Activated CD4-positive, alpha-beta T cell treated with anti-CD3 and anti-CD28 coated beads, Interleukin-2, amount 10 ng/mL, durations not matched to agents 24 days and 14 days (primary cell): ENCODE measurements at regions not wholly inside any gene's neighbourhood (a gene's known extent, or its start where the extent isn't known, plus 50 kb on each side); places are given as distances from the start of the nearest gene placed in this dataset.

ENCODE experiments used
- DNase-seq: peaks from one replicate; pipeline ENCODE4 v3.0.0; 2022
- H3K27ac Mint-ChIP-seq: one replicate; pipeline ENCODE4 v1.8.0; 2022; ENCODE audit warnings: mild to moderate bottlenecking, mixed read lengths
- H3K27me3 Mint-ChIP-seq: one replicate; pipeline ENCODE4 v1.8.0; 2022; ENCODE audit warnings: mixed read lengths
- H3K36me3 Mint-ChIP-seq: one replicate; pipeline ENCODE4 v1.8.0; 2022; ENCODE audit warnings: low read depth, mild to moderate bottlenecking, mixed read lengths
- H3K4me1 Mint-ChIP-seq: one replicate; pipeline ENCODE4 v1.8.0; 2021; ENCODE audit warnings: mixed read lengths
- H3K4me3 Mint-ChIP-seq: one replicate; pipeline ENCODE4 v1.8.0; 2022; ENCODE audit warnings: mild to moderate bottlenecking, moderate library complexity, mixed read lengths
- H3K9me3 Mint-ChIP-seq: one replicate; pipeline ENCODE4 v1.8.0; 2021; ENCODE audit warnings: mixed read lengths
- intact Hi-C: fragments of 100-400 bp; cut with micrococcal nuclease; formaldehyde crosslinking; loops from one replicate; pipeline ENCODE4 v1.15.1; 2023

DNA sequence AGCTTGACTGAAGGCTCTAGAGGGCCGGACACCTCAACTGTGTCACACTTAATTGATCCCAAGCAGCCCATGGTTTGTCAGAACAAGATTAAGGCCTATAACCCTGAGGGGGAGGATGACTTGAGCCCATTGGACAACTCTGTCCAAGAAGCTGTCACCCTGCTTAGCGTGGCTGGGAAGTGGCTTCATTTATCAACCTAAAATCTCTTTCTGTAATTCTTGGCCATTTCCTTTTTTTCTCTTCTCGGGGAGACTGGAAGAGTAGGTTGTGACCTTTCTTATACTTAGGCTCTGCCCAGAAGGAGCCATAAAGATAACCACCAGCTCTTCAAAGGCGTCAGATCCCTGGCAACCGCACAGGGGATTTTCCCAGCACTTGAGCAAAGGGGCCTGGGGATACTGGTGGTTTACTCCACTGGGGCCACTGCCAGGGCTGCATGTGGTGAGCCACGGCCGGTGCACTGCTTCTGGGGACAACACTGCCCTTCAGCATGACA is 265.5 kb downstream of the CYRIA start:
- intact Hi-C loops: no loop called here
- H3K27ac Mint-ChIP-seq: no peak overlapping the region
- H3K36me3 Mint-ChIP-seq: no peaks in the 10 kb centered on the region
- DNase-seq: no peak
- H3K4me1 Mint-ChIP-seq: no peaks in the 10 kb centered on the region
- H3K27me3 Mint-ChIP-seq: no peaks in the 10 kb centered on the region
- no peaks in the 10 kb centered on the region for H3K9me3 Mint-ChIP-seq
- H3K4me3 Mint-ChIP-seq: no peak overlapping the region

DNA sequence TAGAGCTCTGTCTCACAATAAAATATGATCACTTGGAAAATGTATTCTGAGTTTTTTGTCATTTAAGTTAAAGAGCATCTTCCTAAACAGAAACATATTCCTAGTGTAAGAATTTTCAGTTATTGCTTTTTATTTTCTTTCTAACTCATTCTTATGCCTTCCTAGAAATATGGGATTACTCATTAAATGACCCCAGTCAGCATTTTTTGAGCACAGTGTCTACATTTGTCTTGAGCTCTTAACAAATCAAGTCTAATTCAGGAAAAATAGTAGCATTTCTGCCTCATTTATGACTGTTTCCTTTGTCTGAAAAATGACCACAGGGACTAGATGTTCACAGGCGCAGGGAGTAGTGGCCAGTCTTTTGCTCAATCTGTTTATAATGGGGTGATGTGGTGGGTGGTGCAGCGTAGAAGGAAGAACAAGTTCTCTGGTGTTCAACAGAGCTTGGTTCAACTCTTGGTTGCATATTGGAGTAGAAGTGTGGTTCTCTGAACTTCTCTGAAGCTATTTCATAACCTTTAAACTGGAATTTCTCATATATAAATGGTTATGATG is 267.1 kb downstream of the CYRIA start:
- Mint-ChIP-seq H3K36me3 (no peaks in the 10 kb centered on the region), H3K27ac (no peak overlapping the region), H3K4me3 (no peak overlapping the region), H3K9me3 (no peaks in the 10 kb centered on the region), H3K27me3 (no peaks in the 10 kb centered on the region), H3K4me1 (no peaks in the 10 kb centered on the region)
- no peak for DNase-seq
- intact Hi-C loops: no loop called here

DNA sequence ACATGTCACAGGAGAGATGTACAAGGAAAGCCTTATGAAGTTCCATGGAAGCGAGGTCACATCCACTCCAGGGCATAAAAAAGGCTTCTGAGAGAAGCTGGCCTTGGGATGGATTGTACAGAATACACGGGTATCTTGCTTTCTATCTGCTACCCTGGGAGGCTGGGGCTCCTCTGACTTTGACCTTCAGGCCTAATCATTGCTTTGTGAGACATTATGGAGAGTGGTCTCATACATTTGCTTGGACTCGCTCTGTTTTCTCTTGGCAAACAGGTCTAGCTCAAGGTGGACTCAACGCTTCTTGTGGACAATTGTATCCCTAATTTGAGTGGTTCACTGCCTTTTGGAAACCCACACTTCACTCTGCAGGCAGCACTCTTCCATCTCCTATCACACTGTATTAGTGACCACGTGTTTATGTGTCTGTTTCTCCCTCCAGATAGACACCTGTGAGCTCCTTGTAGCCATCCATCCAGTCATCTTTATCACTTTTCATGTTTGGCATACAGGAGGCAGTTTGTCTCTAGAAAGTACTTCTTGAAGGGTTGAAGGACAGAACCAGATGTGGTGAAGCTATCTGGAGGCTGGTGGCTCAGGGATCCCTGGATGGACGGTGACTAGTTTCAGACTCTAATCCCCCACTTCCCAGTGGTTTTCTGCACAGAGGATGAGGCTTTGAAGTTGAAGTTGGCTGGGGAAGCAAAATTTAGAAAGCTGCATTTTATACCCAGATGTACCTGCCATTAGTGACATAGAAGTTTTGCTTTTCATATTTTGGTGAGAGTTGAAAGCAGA is 267.8 kb downstream of the CYRIA start:
- Mint-ChIP-seq H3K27ac (no peak overlapping the region), H3K4me3 (no peak overlapping the region), H3K4me1 (no peaks in the 10 kb centered on the region), H3K9me3 (no peaks in the 10 kb centered on the region), H3K36me3 (no peaks in the 10 kb centered on the region), H3K27me3 (no peaks in the 10 kb centered on the region)
- DNase-seq: no peak
- intact Hi-C loops: no loop called here

DNA sequence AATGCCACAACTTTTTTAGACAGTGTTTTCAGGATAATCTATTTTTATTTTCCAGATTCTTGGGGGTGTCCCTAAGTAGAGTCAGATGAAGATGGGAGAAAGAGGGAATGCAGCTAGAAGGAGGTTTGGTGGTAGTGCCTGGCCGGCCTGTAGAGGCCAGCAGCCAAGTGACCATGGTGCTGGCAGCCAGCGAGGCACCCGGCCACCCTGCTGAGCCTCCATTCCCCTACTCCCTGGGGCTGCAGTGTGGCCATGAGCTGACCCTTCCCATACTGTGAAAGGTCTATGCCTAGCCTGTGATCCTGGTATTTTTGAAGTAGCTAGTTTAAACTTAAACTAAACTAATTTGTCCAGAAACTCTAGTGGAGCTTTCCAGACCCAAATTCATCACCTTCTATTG is 268.6 kb downstream of the CYRIA start:
- H3K4me1 Mint-ChIP-seq: no peaks in the 10 kb centered on the region
- no peaks in the 10 kb centered on the region for H3K27me3 Mint-ChIP-seq
- no peaks in the 10 kb centered on the region for H3K36me3 Mint-ChIP-seq
- H3K9me3 Mint-ChIP-seq: no peaks in the 10 kb centered on the region
- no peak overlapping the region for H3K4me3 Mint-ChIP-seq
- H3K27ac Mint-ChIP-seq: no peak overlapping the region
- no peak for DNase-seq
- intact Hi-C loops: no loop called here

GRCh38 chr2:16396171-16396570 is 269.5 kb downstream of the CYRIA start:
- no peaks in the 10 kb centered on the region for H3K27me3 Mint-ChIP-seq

GRCh38 chr2:16395601-16396000 is 270.0 kb downstream of the CYRIA start:
- no peaks in the 10 kb centered on the region for H3K9me3 Mint-ChIP-seq
- H3K27ac Mint-ChIP-seq: no peak overlapping the region
- no peak overlapping the region for H3K4me3 Mint-ChIP-seq
- H3K4me1 Mint-ChIP-seq: no peaks in the 10 kb centered on the region
- no peaks in the 10 kb centered on the region for H3K27me3 Mint-ChIP-seq
- DNase-seq: no peak
- no peaks in the 10 kb centered on the region for H3K36me3 Mint-ChIP-seq
- intact Hi-C loops: no loop called here

More at GRCh38 chr2:16396171-16396570, 269.5 kb downstream of the CYRIA start:
- intact Hi-C loops: no loop called here
- H3K9me3 Mint-ChIP-seq: no peaks in the 10 kb centered on the region
- no peak for DNase-seq
- H3K4me3 Mint-ChIP-seq: no peak overlapping the region
- no peaks in the 10 kb centered on the region for H3K4me1 Mint-ChIP-seq
- H3K27ac Mint-ChIP-seq: no peak overlapping the region
- no peaks in the 10 kb centered on the region for H3K36me3 Mint-ChIP-seq

GRCh38 chr2:16394986-16395550 is 270.6 kb downstream of the CYRIA start:
- H3K4me3 Mint-ChIP-seq: no peak overlapping the region
- intact Hi-C loops: no loop called here
- DNase-seq: no peak
- H3K4me1 Mint-ChIP-seq: no peaks in the 10 kb centered on the region
- H3K9me3 Mint-ChIP-seq: no peaks in the 10 kb centered on the region
- H3K27me3 Mint-ChIP-seq: no peaks in the 10 kb centered on the region
- H3K36me3 Mint-ChIP-seq: no peaks in the 10 kb centered on the region
- H3K27ac Mint-ChIP-seq: no peak overlapping the region

- no peaks in the 10 kb centered on the region for H3K9me3 Mint-ChIP-seq
- H3K4me3 Mint-ChIP-seq: no peak overlapping the region
- no peak overlapping the region for H3K27ac Mint-ChIP-seq
- H3K36me3 Mint-ChIP-seq: no peaks in the 10 kb centered on the region
- intact Hi-C loops: no loop called here
- no peaks in the 10 kb centered on the region for H3K4me1 Mint-ChIP-seq
- H3K27me3 Mint-ChIP-seq: no peaks in the 10 kb centered on the region
- no peak for DNase-seq
Observed at GRCh38 chr2:16394072-16394985, 271.3 kb downstream of the CYRIA start.

DNA sequence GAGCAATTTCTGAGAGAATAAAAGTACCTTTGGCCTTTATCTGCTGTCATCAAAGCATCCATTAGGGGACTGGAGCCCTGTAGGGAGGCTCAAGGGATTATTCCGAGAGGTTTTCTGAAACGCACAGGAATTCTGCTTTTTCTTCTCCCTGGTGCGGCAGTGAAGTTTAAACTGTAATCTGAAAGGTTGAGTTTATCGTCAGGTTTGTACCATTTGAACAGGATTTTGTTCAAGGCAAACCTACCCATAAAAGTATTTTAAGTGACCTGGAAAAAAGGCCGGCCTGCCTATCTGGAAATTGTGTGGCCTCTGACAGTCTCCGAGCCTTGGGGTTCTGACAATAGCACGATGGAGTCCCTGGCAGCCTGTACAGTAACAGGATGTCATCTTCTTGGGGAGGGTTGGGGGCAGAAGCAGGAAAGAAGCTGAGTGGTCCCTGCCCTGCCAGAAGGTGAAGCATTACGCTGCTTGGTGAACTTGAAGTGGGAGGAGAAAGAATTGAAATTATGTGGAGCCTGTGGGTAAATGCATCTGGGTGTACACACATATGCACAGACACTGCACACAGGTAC is 272.0 kb downstream of the CYRIA start:
- H3K27ac Mint-ChIP-seq: no peak overlapping the region
- no peaks in the 10 kb centered on the region for H3K36me3 Mint-ChIP-seq
- no peaks in the 10 kb centered on the region for H3K4me1 Mint-ChIP-seq
- intact Hi-C loops: no loop called here
- no peaks in the 10 kb centered on the region for H3K27me3 Mint-ChIP-seq
- DNase-seq: no peak
- no peak overlapping the region for H3K4me3 Mint-ChIP-seq
- no peaks in the 10 kb centered on the region for H3K9me3 Mint-ChIP-seq

- H3K4me3 Mint-ChIP-seq: no peak overlapping the region
- intact Hi-C loops: no loop called here
- H3K4me1 Mint-ChIP-seq: no peaks in the 10 kb centered on the region
- no peaks in the 10 kb centered on the region for H3K36me3 Mint-ChIP-seq
- no peak for DNase-seq
- H3K27me3 Mint-ChIP-seq: no peaks in the 10 kb centered on the region
- no peaks in the 10 kb centered on the region for H3K9me3 Mint-ChIP-seq
- H3K27ac Mint-ChIP-seq: no peak overlapping the region
Observed at GRCh38 chr2:16392647-16393499, 272.8 kb downstream of the CYRIA start.

DNA sequence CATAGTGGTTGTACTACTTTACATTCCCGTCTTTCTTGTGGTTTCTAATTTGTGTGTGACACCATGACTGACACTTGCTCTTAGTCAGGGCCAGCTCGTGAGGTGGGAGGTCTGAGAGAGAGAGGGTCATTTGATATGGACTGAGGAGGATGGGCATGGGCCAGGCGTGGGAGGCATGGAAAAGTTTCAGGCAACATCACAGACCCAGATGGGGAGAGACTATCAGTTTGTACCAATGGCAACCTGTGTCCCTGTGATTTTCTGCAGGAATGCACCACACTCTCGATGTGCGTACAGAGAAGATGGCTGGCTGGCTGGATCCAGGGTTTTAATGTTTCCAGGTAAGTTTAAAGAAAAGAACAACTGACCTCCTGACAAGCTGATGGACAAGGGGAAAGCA is 273.6 kb downstream of the CYRIA start:
- H3K27me3 Mint-ChIP-seq: no peaks in the 10 kb centered on the region
- no peaks in the 10 kb centered on the region for H3K4me1 Mint-ChIP-seq
- H3K27ac Mint-ChIP-seq: no peak overlapping the region
- H3K4me3 Mint-ChIP-seq: no peak overlapping the region
- H3K36me3 Mint-ChIP-seq: no peaks in the 10 kb centered on the region
- intact Hi-C loops: no loop called here
- H3K9me3 Mint-ChIP-seq: no peaks in the 10 kb centered on the region
- DNase-seq: no peak

- Mint-ChIP-seq H3K4me1 (no peaks in the 10 kb centered on the region), H3K9me3 (no peaks in the 10 kb centered on the region)
- intact Hi-C loops: no loop called here
Observed at GRCh38 chr2:16390561-16390960, 275.1 kb downstream of the CYRIA start.

GRCh38 chr2:16389611-16390010 is 276.0 kb downstream of the CYRIA start:
- Mint-ChIP-seq H3K4me3 (no peak overlapping the region), H3K27ac (no peak overlapping the region), H3K27me3 (no peaks in the 10 kb centered on the region), H3K36me3 (no peaks in the 10 kb centered on the region), H3K4me1 (no peaks in the 10 kb centered on the region), H3K9me3 (no peaks in the 10 kb centered on the region)
- no peak for DNase-seq
- intact Hi-C loops: no loop called here

More at GRCh38 chr2:16390561-16390960, 275.1 kb downstream of the CYRIA start:
- H3K36me3 Mint-ChIP-seq: no peaks in the 10 kb centered on the region
- DNase-seq: no peak
- H3K27ac Mint-ChIP-seq: no peak overlapping the region
- no peak overlapping the region for H3K4me3 Mint-ChIP-seq
- H3K27me3 Mint-ChIP-seq: no peaks in the 10 kb centered on the region
